ENCODE measurements at regions not wholly inside any gene's neighbourhood (a gene's known extent, or its start where the extent isn't known, plus 50 kb on each side); places are given as distances from the start of the nearest gene placed in this dataset.

- DNase-seq, result no peak
Observed at GRCh38 chr16:79723583-79724168, 123.1 kb upstream of the MAF start.

GRCh38 chr16:79721270-79721669 is 120.7 kb upstream of the MAF start:
- no peak for DNase-seq

- no peak for DNase-seq
Observed at GRCh38 chr16:79717333-79718137, 117.0 kb upstream of the MAF start.

- no peak for DNase-seq
Observed at GRCh38 chr16:79716645-79717332, 116.3 kb upstream of the MAF start.

- no peak for DNase-seq
Observed at GRCh38 chr16:79715061-79715460, 114.5 kb upstream of the MAF start.

- DNase-seq, result no peak
Observed at GRCh38 chr16:79714440-79714839, 113.9 kb upstream of the MAF start.

GRCh38 chr16:79713609-79714309 is 113.2 kb upstream of the MAF start:
- no peak for DNase-seq

GRCh38 chr16:79712276-79712675 is 111.7 kb upstream of the MAF start:
- DNase-seq, result no peak

GRCh38 chr16:79707876-79708275 is 107.3 kb upstream of the MAF start:
- DNase-seq, result no peak

- DNase-seq, result no peak
Observed at GRCh38 chr16:79703066-79703465, 102.5 kb upstream of the MAF start.

GRCh38 chr16:79698341-79698753 is 97.8 kb upstream of the MAF start:
- DNase-seq, result no peak

- DNase-seq, result no peak
Observed at GRCh38 chr16:79697562-79698112, 97.1 kb upstream of the MAF start.

- no peak for DNase-seq
Observed at GRCh38 chr16:79691007-79691406, 90.5 kb upstream of the MAF start.

- no peak for DNase-seq
Observed at GRCh38 chr16:79690159-79690558, 89.6 kb upstream of the MAF start.

GRCh38 chr16:79687249-79688130 is 87.0 kb upstream of the MAF start:
- no peak for DNase-seq

- DNase-seq, result no peak
Observed at GRCh38 chr16:79685871-79686270, 85.3 kb upstream of the MAF start.

GRCh38 chr16:79679334-79679733 is 78.8 kb upstream of the MAF start:
- DNase-seq, result no peak

GRCh38 chr16:79677799-79678530 is 77.4 kb upstream of the MAF start:
- DNase-seq, result no peak

GRCh38 chr16:79673635-79674034 is 73.1 kb upstream of the MAF start:
- no peak for DNase-seq

GRCh38 chr16:79672524-79672923 is 72.0 kb upstream of the MAF start:
- no peak for DNase-seq

- no peak for DNase-seq
Observed at GRCh38 chr16:79668502-79668901, 68.0 kb upstream of the MAF start.

All from stimulated activated CD4-positive, alpha-beta T cell treated with anti-CD3 and anti-CD28 coated beads, Interleukin-2, amount 100 ng/mL, for 48 hours (primary cell).